Prostate gland (tissue), 2 donors: ENCODE measurements at regions not wholly inside any gene's neighbourhood (a gene's known extent, or its start where the extent isn't known, plus 50 kb on each side); places are given as distances from the start of the nearest gene placed in this dataset.

Experiments
- POLR2AphosphoS5 ChIP-seq: sonication (generic); formaldehyde crosslinking; IDR thresholded peaks from one replicate; pipeline ENCODE4 v1.6.1; 2017; ENCODE audit warnings: antibody characterized with exemption
- TF ChIP-seq, protein P1 (sequence below), 4 experiments: fragments of 200-600 bp in 2 of 4; fragments of 450-650 bp in 2 of 4; sonication (generic) in 2 of 4; IDR thresholded peaks; 1 replicate in 3 of 4; 2 replicates in 1 of 4; pipeline ENCODE4 v1.5.1; 2016 to 2019; ENCODE audit warnings: antibody characterized with exemption in 4 of 4, mild to moderate bottlenecking in 2 of 4, moderate library complexity in 2 of 4

GRCh38 chr2:106009096-106009495, 185.0 kb downstream of the UXS1 start:
- TF ChIP-seq, protein P1, sequence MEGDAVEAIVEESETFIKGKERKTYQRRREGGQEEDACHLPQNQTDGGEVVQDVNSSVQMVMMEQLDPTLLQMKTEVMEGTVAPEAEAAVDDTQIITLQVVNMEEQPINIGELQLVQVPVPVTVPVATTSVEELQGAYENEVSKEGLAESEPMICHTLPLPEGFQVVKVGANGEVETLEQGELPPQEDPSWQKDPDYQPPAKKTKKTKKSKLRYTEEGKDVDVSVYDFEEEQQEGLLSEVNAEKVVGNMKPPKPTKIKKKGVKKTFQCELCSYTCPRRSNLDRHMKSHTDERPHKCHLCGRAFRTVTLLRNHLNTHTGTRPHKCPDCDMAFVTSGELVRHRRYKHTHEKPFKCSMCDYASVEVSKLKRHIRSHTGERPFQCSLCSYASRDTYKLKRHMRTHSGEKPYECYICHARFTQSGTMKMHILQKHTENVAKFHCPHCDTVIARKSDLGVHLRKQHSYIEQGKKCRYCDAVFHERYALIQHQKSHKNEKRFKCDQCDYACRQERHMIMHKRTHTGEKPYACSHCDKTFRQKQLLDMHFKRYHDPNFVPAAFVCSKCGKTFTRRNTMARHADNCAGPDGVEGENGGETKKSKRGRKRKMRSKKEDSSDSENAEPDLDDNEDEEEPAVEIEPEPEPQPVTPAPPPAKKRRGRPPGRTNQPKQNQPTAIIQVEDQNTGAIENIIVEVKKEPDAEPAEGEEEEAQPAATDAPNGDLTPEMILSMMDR (IDR thresholded peaks at IDR 0.05) = no peak
- no peak for TF ChIP-seq POLR2AphosphoS5
